T-cell (primary cell): ENCODE measurements at regions not wholly inside any gene's neighbourhood (a gene's known extent, or its start where the extent isn't known, plus 50 kb on each side); places are given as distances from the start of the nearest gene placed in this dataset.

Experiments
- ATAC-seq, 4 experiments: fragments of 200-7000 bp in 3 of 4; fragments of 150-1000 bp in 1 of 4; cut with Tn5 transposase; replicated peaks in 1 of 4; 1 replicate in 3 of 4; 2 replicates in 1 of 4; pipeline ENCODE4 v1.10.0; 2021; ENCODE audit warnings: moderate library complexity in 3 of 4, mild to moderate bottlenecking in 2 of 4, moderate number of reproducible peaks in 1 of 4
- CTCF ChIA-PET, 2 donors: fragments of 300-600 bp; sonication (Branson Sonifier 250); formaldehyde crosslinking; loops; one replicate each; lab custom pipeline; 2022; ENCODE audit warnings: antibody characterized with exemption in 2 of 2; lab: Charles Lee
- POLR2A ChIA-PET, 2 donors: fragments of 300-600 bp; sonication (Branson Sonifier 250); formaldehyde crosslinking; loops; one replicate each; lab custom pipeline; 2022; ENCODE audit warnings: antibody characterized with exemption in 2 of 2; lab: Charles Lee
- DNase-seq, 35 experiments: peaks; one replicate each; pipeline versions ENCODE4 v3.0.0 to v3.0.0-alpha.2; 2013 to 2023
- H3K27ac ChIP-seq: one replicate; pipeline ENCODE4 v1.5.1; 2013; ENCODE audit warnings: low read length
- H3K27me3 ChIP-seq, 2 experiments: replicated peaks in 1 of 2; 1 replicate in 1 of 2; 2 replicates in 1 of 2; pipeline versions ENCODE4 v1.6.1 to v1.7.0; 2013; ENCODE audit warnings: low read length in 1 of 2, mixed read lengths in 1 of 2; ENCODE audit not compliant: control insufficient read depth in 2 of 2, insufficient read depth in 2 of 2; ENCODE audit errors: extremely low read depth in 1 of 2
- H3K36me3 ChIP-seq, 2 donors: 1 replicate in 1 of 2; 2 replicates in 1 of 2; pipeline versions ENCODE4 v1.6.1 to v1.7.0; 2013; ENCODE audit warnings: low read length in 1 of 2; ENCODE audit not compliant: control insufficient read depth in 2 of 2, insufficient read depth in 1 of 2; ENCODE audit errors: extremely low read depth in 1 of 2
- H3K4me1 ChIP-seq, 2 experiments: 1 replicate in 1 of 2; 2 replicates in 1 of 2; pipeline versions ENCODE4 v1.6.1 to v1.7.0; 2013; ENCODE audit warnings: low read length in 2 of 2, mixed read lengths in 1 of 2; ENCODE audit not compliant: insufficient read depth in 2 of 2, control insufficient read depth in 1 of 2; ENCODE audit errors: extremely low read depth in 1 of 2
- H3K4me3 ChIP-seq, 2 donors: 1 replicate in 1 of 2; 2 replicates in 1 of 2; pipeline versions ENCODE4 v1.5.1 to v1.7.0; 2013; ENCODE audit warnings: mild to moderate bottlenecking in 2 of 2, low read length in 1 of 2, moderate library complexity in 1 of 2; ENCODE audit not compliant: control insufficient read depth in 1 of 2; ENCODE audit errors: extremely low read depth in 1 of 2
- H3K9me3 ChIP-seq: 2 replicates; pipeline ENCODE4 v1.7.0; 2013
- H3K27ac Mint-ChIP-seq, 2 donors: one replicate each; pipeline ENCODE4 v1.8.0; 2020 to 2021; ENCODE audit warnings: mild to moderate bottlenecking in 2 of 2, mixed read lengths in 2 of 2
- H3K27me3 Mint-ChIP-seq, 2 donors: one replicate each; pipeline ENCODE4 v1.8.0; 2021 to 2022; ENCODE audit warnings: mixed read lengths in 2 of 2
- H3K36me3 Mint-ChIP-seq: one replicate; pipeline ENCODE4 v1.8.0; 2021; ENCODE audit warnings: mixed read lengths
- H3K4me1 Mint-ChIP-seq, 3 donors: one replicate each; pipeline ENCODE4 v1.8.0; 2020 to 2022; ENCODE audit warnings: mixed read lengths in 3 of 3, mild to moderate bottlenecking in 1 of 3
- H3K4me3 Mint-ChIP-seq, 3 donors: one replicate each; pipeline ENCODE4 v1.8.0; 2020 to 2022; ENCODE audit warnings: mild to moderate bottlenecking in 3 of 3, mixed read lengths in 3 of 3, moderate library complexity in 3 of 3
- H3K9me3 Mint-ChIP-seq, 3 donors: one replicate each; pipeline ENCODE4 v1.8.0; 2020 to 2022; ENCODE audit warnings: mixed read lengths in 3 of 3
- WGBS: methylation state at CpG from one replicate; pipeline ENCODE4 v1.1.5; 2013; ENCODE audit warnings: missing lambda C conversion rate; ENCODE audit not compliant: insufficient coverage; 5-methylcytosine and 5-hydroxymethylcytosine counted together

DNA sequence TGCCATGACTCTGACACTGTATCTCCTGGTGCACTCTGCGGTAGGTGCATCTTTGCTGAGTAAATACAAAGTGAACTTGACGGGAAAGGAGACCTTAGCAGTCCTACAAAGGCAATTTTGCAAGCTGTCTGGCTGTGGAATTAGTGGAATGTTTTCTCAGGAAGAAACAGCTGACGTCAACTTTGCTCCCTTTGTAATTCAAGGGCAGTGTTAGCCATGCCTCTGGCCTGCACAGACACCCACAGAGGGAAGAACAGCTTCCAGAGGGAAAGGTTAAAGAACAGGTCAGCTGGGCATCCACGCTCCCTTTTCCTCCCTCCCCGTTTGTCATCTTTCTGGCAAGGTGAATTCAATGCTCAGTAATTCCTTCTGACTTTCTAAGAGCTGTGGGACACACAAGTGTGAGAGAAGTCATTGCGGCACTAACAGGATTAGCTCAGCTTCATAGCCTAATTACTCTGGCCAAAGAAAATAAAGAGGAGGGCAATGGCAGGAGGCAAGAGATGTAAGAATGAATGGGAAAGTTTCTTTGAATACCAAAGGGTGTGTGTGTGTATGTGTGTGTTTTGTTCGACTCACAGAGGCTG lies 476.9 kb upstream of the GOT2 start:
- no peaks in the 10 kb centered on the region for H3K36me3 Mint-ChIP-seq
- Histone ChIP-seq H3K36me3 (no peaks in the 10 kb centered on the region), H3K9me3 (no peaks in the 10 kb centered on the region), H3K27ac (no peak overlapping the region), H3K27me3 (no peaks in the 10 kb centered on the region), H3K4me1 (no peaks in the 10 kb centered on the region), H3K4me3 (no peak overlapping the region)
- no peak overlapping the region for H3K4me3 Mint-ChIP-seq
- peaks cover 4 to 16% (median 5%) of the 10 kb centered on the region in 3 donors for H3K9me3 Mint-ChIP-seq
- ChIA-PET CTCF (no interaction called here), POLR2A (no interaction called here)
- no peak for ATAC-seq
- no peak for DNase-seq
- H3K27me3 Mint-ChIP-seq: no peaks in the 10 kb centered on the region
- peaks cover 0 to 6% (median 0%) of the 10 kb centered on the region in 3 donors for H3K4me1 Mint-ChIP-seq
- H3K27ac Mint-ChIP-seq: no peak overlapping the region
- 69% methylated on average over 4 of the region's 7 CpGs for WGBS

DNA sequence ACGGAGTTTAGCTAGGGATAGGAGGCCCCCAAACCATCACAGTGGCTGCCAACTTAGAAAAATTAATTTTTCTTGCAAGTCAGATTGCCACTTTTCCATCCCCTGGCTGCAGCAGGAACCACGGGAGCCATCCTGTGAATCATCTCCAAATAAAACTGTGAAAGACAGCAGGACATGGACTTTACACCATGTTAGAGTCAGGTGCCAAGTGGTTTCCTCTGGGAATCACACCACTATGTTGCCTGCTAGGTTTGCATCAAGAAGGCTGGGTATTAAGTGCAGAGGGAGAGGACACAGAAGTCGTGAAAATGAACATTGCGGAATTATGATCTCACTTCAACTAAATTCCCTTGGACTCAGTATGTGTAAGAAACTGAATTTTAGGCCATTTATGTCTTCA lies 471.3 kb upstream of the GOT2 start:
- 86% methylated on average over 2 of the region's 4 CpGs for WGBS
- no peaks in the 10 kb centered on the region for H3K36me3 Mint-ChIP-seq
- ATAC-seq (no peak), DNase-seq (no peak)
- H3K36me3 ChIP-seq: no peaks in the 10 kb centered on the region
- no peak overlapping the region for H3K27ac ChIP-seq
- H3K27me3 Mint-ChIP-seq: no peaks in the 10 kb centered on the region
- ChIA-PET POLR2A (no interaction called here), CTCF (no interaction called here)
- H3K9me3 ChIP-seq: no peaks in the 10 kb centered on the region
- H3K27ac Mint-ChIP-seq: no peak overlapping the region
- H3K9me3 Mint-ChIP-seq: peaks cover 0 to 7% (median 5%) of the 10 kb centered on the region in 3 donors
- H3K4me1 ChIP-seq: no peaks in the 10 kb centered on the region
- no peak overlapping the region for H3K4me3 ChIP-seq
- H3K4me3 Mint-ChIP-seq: no peak overlapping the region
- H3K27me3 ChIP-seq: no peaks in the 10 kb centered on the region
- no peaks in the 10 kb centered on the region for H3K4me1 Mint-ChIP-seq

DNA sequence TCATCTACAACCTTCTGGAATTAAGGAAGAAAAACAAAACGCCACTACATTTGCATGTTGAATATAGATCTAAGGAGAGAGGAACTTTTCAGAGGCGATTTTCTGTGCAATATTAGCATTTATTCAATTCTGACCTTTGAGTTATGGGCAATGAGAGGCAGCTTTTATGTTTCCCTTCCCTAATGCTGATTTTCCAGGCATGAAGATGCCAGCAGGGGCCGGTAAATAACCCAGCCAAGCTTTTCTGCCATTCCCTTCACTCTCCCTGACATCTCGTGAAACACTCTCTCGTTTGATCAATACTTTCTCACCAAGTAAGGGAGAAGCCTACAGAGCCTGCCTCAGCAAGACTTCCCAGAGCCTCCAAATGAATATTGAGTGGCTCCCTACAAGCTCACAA lies 470.5 kb upstream of the GOT2 start:
- ATAC-seq: no peak
- Mint-ChIP-seq H3K36me3 (no peaks in the 10 kb centered on the region), H3K4me3 (no peak overlapping the region)

DNA sequence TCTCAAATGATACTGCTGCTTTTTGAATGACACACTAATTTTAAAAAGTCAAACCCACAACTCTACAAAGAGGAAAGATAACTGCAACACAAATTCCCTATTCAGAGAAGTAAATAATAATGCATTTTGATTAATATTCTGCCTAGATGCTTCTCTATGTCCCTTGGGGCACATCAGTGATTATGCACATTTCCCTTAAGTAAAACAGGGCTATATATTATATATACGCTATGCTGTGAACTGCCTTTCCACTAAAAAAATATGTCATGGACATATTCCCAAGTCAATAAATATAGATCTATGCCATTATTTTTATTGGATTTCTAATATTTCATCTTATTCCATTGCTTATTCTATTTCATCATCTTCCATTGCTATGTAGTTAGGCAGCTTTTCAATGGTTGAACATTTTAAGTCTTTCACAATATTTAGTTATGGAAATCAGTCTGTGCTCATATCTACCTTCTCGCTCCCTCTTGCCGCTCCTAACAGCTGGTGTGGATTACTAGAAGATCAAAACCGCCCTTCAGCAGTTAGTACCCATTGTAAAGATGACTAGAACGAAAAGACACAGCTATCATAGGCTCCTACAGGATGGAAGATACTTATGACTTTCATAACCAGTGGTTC lies 468.2 kb upstream of the GOT2 start:
- Histone ChIP-seq H3K4me3 (no peak overlapping the region), H3K27me3 (no peaks in the 10 kb centered on the region), H3K4me1 (no peaks in the 10 kb centered on the region), H3K36me3 (no peaks in the 10 kb centered on the region), H3K27ac (no peak overlapping the region), H3K9me3 (no peaks in the 10 kb centered on the region)
- H3K4me1 Mint-ChIP-seq: no peaks in the 10 kb centered on the region
- H3K27me3 Mint-ChIP-seq: no peaks in the 10 kb centered on the region
- DNase-seq: no peak
- ChIA-PET CTCF (interaction anchor here in 1 of 2 donors (0.5 to 1.7 kb wide), 3 partner anchors 10 to 33 kb away, joined by 3 to 6 read pairs (median 4); no protein-coding TSS in a partner anchor), POLR2A (no interaction called here)
- no CpG with 5 or more reads among the region's 5 CpGs for whole genome bisulfite sequencing
- H3K36me3 Mint-ChIP-seq: no peaks in the 10 kb centered on the region
- ATAC-seq: no peak
- no peak overlapping the region for H3K4me3 Mint-ChIP-seq
- H3K9me3 Mint-ChIP-seq: peaks cover 0 to 7% (median 1%) of the 10 kb centered on the region in 3 donors
- H3K27ac Mint-ChIP-seq: no peak overlapping the region

More for the DNA sequence above, 470.5 kb upstream of the GOT2 start:
- no peak overlapping the region for H3K4me3 ChIP-seq
- no CpG with 5 or more reads among the region's 5 CpGs for WGBS
- no peaks in the 10 kb centered on the region for H3K4me1 ChIP-seq
- CTCF ChIA-PET: no interaction called here
- no peaks in the 10 kb centered on the region for H3K9me3 ChIP-seq
- POLR2A ChIA-PET: no interaction called here
- Mint-ChIP-seq H3K27me3 (no peaks in the 10 kb centered on the region), H3K4me1 (no peaks in the 10 kb centered on the region), H3K9me3 (peaks cover 0 to 7% (median 5%) of the 10 kb centered on the region in 3 donors), H3K27ac (no peak overlapping the region)
- no peak overlapping the region for H3K27ac ChIP-seq
- DNase-seq: no peak
- no peaks in the 10 kb centered on the region for H3K27me3 ChIP-seq
- H3K36me3 ChIP-seq: no peaks in the 10 kb centered on the region

DNA sequence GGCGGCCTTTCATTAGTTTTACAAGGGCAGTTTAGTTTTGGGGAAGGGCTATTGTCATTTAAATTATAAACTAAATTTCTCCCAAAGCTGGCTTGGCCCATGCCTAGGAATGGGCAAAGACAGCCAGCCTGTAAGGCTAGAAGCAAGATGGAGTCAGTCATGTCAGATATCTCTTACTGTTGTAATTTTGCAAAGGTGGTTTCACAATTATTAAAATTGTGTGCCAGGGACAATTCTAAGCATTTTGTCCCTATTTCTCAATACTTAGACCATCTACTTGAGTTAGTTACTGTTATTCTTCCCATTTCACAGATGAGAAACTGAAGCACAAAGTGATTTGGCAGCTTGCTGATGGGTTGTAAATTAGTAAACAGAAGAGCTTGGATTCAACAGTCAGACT lies 467.7 kb upstream of the GOT2 start:
- no peak overlapping the region for H3K4me3 ChIP-seq
- H3K36me3 Mint-ChIP-seq: no peaks in the 10 kb centered on the region
- H3K9me3 Mint-ChIP-seq: peaks cover 0 to 4% (median 0%) of the 10 kb centered on the region in 3 donors
- H3K4me1 Mint-ChIP-seq: no peaks in the 10 kb centered on the region
- POLR2A ChIA-PET: no interaction called here
- WGBS: no CpG with 5 or more reads among the region's 1 CpG
- no peaks in the 10 kb centered on the region for H3K27me3 ChIP-seq
- DNase-seq (no peak), ATAC-seq (no peak)
- CTCF ChIA-PET: no interaction called here
- H3K27ac ChIP-seq: no peak overlapping the region
- no peaks in the 10 kb centered on the region for H3K36me3 ChIP-seq
- no peaks in the 10 kb centered on the region for H3K27me3 Mint-ChIP-seq
- no peak overlapping the region for H3K27ac Mint-ChIP-seq
- no peak overlapping the region for H3K4me3 Mint-ChIP-seq
- H3K9me3 ChIP-seq: no peaks in the 10 kb centered on the region
- H3K4me1 ChIP-seq: no peaks in the 10 kb centered on the region

DNA sequence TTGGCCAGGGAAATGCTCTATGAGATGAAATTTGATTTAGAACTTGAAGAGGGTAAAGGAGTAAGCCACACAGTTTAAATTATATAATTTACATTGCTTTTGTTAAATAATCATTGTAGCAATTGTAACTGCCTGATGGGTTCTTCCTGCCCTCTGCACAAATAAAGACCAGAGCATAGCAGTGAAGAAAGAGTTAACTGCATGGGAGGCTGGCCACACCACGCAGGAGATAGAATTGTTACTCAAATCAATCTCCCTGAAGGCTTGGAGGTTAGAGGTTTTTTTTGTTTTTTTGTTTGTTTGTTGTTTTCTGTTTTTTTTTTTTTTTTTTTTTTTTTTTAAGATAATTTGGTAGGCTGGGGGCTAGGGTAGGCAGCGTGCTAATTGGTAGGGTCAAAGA lies 467.0 kb upstream of the GOT2 start:
- H3K4me3 Mint-ChIP-seq: no peak overlapping the region
- DNase-seq (no peak), ATAC-seq (no peak)
- no peaks in the 10 kb centered on the region for H3K36me3 Mint-ChIP-seq
- ChIA-PET CTCF (no interaction called here), POLR2A (no interaction called here)
- no peaks in the 10 kb centered on the region for H3K4me1 Mint-ChIP-seq
- Histone ChIP-seq H3K27me3 (no peaks in the 10 kb centered on the region), H3K4me3 (no peak overlapping the region), H3K36me3 (no peaks in the 10 kb centered on the region), H3K9me3 (no peaks in the 10 kb centered on the region), H3K27ac (no peak overlapping the region), H3K4me1 (no peaks in the 10 kb centered on the region)
- H3K9me3 Mint-ChIP-seq: peaks cover 0 to 4% (median 0%) of the 10 kb centered on the region in 3 donors
- 67% methylated on average over 1 of the region's 2 CpGs for WGBS
- H3K27me3 Mint-ChIP-seq: no peaks in the 10 kb centered on the region
- no peak overlapping the region for H3K27ac Mint-ChIP-seq
